Mesenchymal stem cell (in vitro differentiated cells and primary cell): ENCODE measurements at regions not wholly inside any gene's neighbourhood (a gene's known extent, or its start where the extent isn't known, plus 50 kb on each side); places are given as distances from the start of the nearest gene placed in this dataset.

ENCODE experiments used
- DNase-seq: peaks from one replicate; pipeline ENCODE4 v3.0.0-alpha.2; 2013
- H2AFZ ChIP-seq: one replicate; pipeline ENCODE4 v1.6.1; 2013; ENCODE audit warnings: low read depth, mild to moderate bottlenecking, control low read depth, inconsistent platforms, low read length, moderate library complexity
- H2AK5ac ChIP-seq: 2 replicates; pipeline ENCODE4 v1.6.1; 2013; ENCODE audit warnings: low read length, moderate library complexity, mild to moderate bottlenecking, inconsistent platforms; ENCODE audit not compliant: severe bottlenecking
- H2BK120ac ChIP-seq: one replicate; pipeline ENCODE4 v1.6.1; 2013; ENCODE audit warnings: low read depth, mild to moderate bottlenecking, inconsistent platforms, low read length, moderate library complexity
- H2BK12ac ChIP-seq, 2 experiments: one replicate each; pipeline ENCODE4 v1.6.1; 2013; ENCODE audit warnings: inconsistent platforms in 2 of 2, low read length in 2 of 2, mild to moderate bottlenecking in 2 of 2, moderate library complexity in 2 of 2, control low read depth in 1 of 2
- H2BK15ac ChIP-seq: one replicate; pipeline ENCODE4 v1.6.1; 2013; ENCODE audit warnings: mild to moderate bottlenecking, low read depth, inconsistent platforms; ENCODE audit not compliant: poor library complexity, severe bottlenecking
- H2BK5ac ChIP-seq: 2 replicates; pipeline ENCODE4 v1.6.1; 2013; ENCODE audit warnings: low read depth, mild to moderate bottlenecking, low read length, control low read depth, inconsistent platforms; ENCODE audit not compliant: poor library complexity, severe bottlenecking
- H3K14ac ChIP-seq, 2 experiments: one replicate each; pipeline ENCODE4 v1.6.1; 2013; ENCODE audit warnings: inconsistent platforms in 2 of 2, low read length in 2 of 2, control low read depth in 1 of 2, mild to moderate bottlenecking in 1 of 2, moderate library complexity in 1 of 2
- H3K18ac ChIP-seq, 2 experiments: one replicate each; pipeline ENCODE4 v1.6.1; 2013; ENCODE audit warnings: inconsistent platforms in 2 of 2, low read length in 2 of 2, control low read depth in 1 of 2, low read depth in 1 of 2, mild to moderate bottlenecking in 1 of 2
- H3K23ac ChIP-seq, 2 experiments: one replicate each; pipeline ENCODE4 v1.6.1; 2013; ENCODE audit warnings: inconsistent platforms in 2 of 2, low read length in 2 of 2, mild to moderate bottlenecking in 2 of 2, moderate library complexity in 2 of 2, control low read depth in 1 of 2
- H3K27ac ChIP-seq: 2 replicates; pipeline ENCODE4 v1.5.1; 2013; ENCODE audit warnings: mild to moderate bottlenecking, moderate library complexity, low read length, control low read depth, inconsistent platforms; ENCODE audit not compliant: poor library complexity, severe bottlenecking
- H3K27me3 ChIP-seq, 2 experiments: 2 replicates each; pipeline versions ENCODE4 v1.6.1 to v1.7.0; 2013; ENCODE audit warnings: low read length in 2 of 2, mild to moderate bottlenecking in 2 of 2, moderate library complexity in 2 of 2, control low read depth in 1 of 2, inconsistent platforms in 1 of 2; ENCODE audit not compliant: control insufficient read depth in 1 of 2, insufficient read depth in 1 of 2
- H3K36me3 ChIP-seq, 2 experiments: 2 replicates each; pipeline versions ENCODE4 v1.6.1 to v1.7.0; 2013; ENCODE audit warnings: low read length in 2 of 2, control low read depth in 1 of 2, inconsistent platforms in 1 of 2, low read depth in 1 of 2, mild to moderate bottlenecking in 1 of 2; ENCODE audit not compliant: insufficient read depth in 2 of 2, control insufficient read depth in 1 of 2
- H3K4ac ChIP-seq, 2 experiments: one replicate each; pipeline ENCODE4 v1.6.1; 2013; ENCODE audit warnings: inconsistent platforms in 2 of 2, low read length in 2 of 2, mild to moderate bottlenecking in 2 of 2, moderate library complexity in 2 of 2, control low read depth in 1 of 2, low read depth in 1 of 2
- H3K4me1 ChIP-seq: 2 replicates; pipeline ENCODE4 v1.6.1; 2013; ENCODE audit warnings: low read depth, low read length, control low read depth; ENCODE audit not compliant: control insufficient read depth, insufficient read depth
- H3K4me2 ChIP-seq: 2 replicates; pipeline ENCODE4 v1.6.1; 2013; ENCODE audit warnings: low read length, mild to moderate bottlenecking, inconsistent platforms; ENCODE audit not compliant: poor library complexity, severe bottlenecking
- H3K4me3 ChIP-seq, 2 experiments: 2 replicates each; pipeline versions ENCODE4 v1.5.1 to v1.7.0; 2013; ENCODE audit warnings: low read length in 2 of 2, mild to moderate bottlenecking in 2 of 2, control low read depth in 1 of 2, low read depth in 1 of 2; ENCODE audit not compliant: insufficient read depth in 1 of 2
- H3K79me1 ChIP-seq: replicated peaks from 2 replicates; pipeline ENCODE4 v1.6.1; 2013; ENCODE audit warnings: mild to moderate bottlenecking, control low read depth, low read length, inconsistent platforms; ENCODE audit not compliant: poor library complexity, severe bottlenecking
- H3K9ac ChIP-seq: 2 replicates; pipeline ENCODE4 v1.7.0; 2013; ENCODE audit warnings: mild to moderate bottlenecking, low read length, moderate library complexity
- H3K9me3 ChIP-seq: 2 replicates; pipeline ENCODE4 v1.7.0; 2013; ENCODE audit warnings: mild to moderate bottlenecking, low read length; ENCODE audit not compliant: control insufficient read depth
- H4K8ac ChIP-seq: one replicate; pipeline ENCODE4 v1.6.1; 2013; ENCODE audit warnings: inconsistent platforms, mild to moderate bottlenecking, low read length, moderate library complexity
- H4K91ac ChIP-seq: one replicate; pipeline ENCODE4 v1.6.1; 2013; ENCODE audit warnings: mild to moderate bottlenecking, low read length, inconsistent platforms
- WGBS: methylation state at CpG from one replicate; pipeline ENCODE4 v1.1.7; 2013; ENCODE audit warnings: mixed read lengths; 5-methylcytosine and 5-hydroxymethylcytosine counted together

DNA sequence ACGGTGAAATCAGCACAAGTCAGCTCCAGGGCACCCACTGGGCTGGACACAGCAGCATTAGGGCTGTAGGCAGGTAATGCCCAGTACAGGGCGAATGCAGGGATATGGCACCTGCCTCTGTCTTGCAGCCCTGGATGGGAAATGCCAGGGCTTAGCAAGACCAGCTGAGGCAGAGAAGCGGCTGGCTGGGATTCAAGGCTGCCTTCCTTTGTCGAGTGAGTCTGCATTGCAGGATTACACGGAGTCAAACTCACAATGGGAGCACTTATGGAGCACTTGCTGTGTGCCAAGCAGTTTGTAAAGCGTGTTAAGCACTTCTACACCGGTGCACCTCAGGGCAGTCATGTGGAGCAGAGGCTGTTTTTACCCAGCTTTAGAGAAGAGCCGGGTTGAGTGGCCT is 87.3 kb upstream of the HDAC4 start:
- Histone ChIP-seq H3K4me2 (no peak overlapping the region), H3K79me1 (no peaks in the 10 kb centered on the region), H3K4me3 (no peak overlapping the region), H2BK12ac (no peak overlapping the region), H4K91ac (no peak overlapping the region), H2AK5ac (no peak overlapping the region), H3K27me3 (peaks cover 0 to 75% of the 10 kb centered on the region in 2 experiments), H3K4ac (no peak overlapping the region), H3K4me1 (no peaks in the 10 kb centered on the region), H2BK120ac (no peak overlapping the region), H3K23ac (no peak overlapping the region), H3K9ac (no peak overlapping the region), H2BK5ac (no peak overlapping the region), H3K9me3 (no peaks in the 10 kb centered on the region), H2AFZ (no peak overlapping the region), H2BK15ac (no peak overlapping the region), H3K14ac (no peak overlapping the region), H4K8ac (no peak overlapping the region), H3K18ac (no peak overlapping the region), H3K27ac (no peak overlapping the region), H3K36me3 (no peaks in the 10 kb centered on the region)
- DNase-seq, result no peak
- 60% methylated on average over 8 of the region's 8 CpGs for WGBS

DNA sequence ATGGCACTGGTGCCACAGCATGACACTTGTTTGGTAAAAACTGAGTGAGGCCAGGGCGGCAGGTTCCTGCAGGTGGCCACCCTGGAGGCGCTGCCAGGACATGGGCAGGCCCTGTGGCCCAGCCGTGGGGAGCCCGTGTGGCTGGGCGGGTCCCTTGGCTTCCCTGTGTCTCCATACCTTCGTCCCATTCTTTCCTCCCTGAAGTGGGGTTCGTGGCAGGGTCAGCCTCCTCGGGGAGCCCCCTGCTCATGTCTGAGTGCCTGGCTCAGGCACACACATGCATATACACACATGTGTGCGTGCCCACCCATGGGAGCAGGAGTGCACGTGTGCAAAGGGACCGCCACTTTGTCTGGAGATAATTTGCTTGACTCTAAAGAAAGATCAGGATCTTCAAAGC is 86.5 kb upstream of the HDAC4 start:
- H3K9me3 ChIP-seq, result no peaks in the 10 kb centered on the region
- no peak overlapping the region for H2AK5ac ChIP-seq
- no peak overlapping the region for H3K4ac ChIP-seq
- DNase-seq, result no peak
- H4K91ac ChIP-seq, result peak overlapping the region; percentile 28
- WGBS, result 59% methylated on average over 11 of the region's 11 CpGs
- H4K8ac ChIP-seq, result no peak overlapping the region
- H3K4me1 ChIP-seq, result no peaks in the 10 kb centered on the region
- no peak overlapping the region for H3K27ac ChIP-seq
- no peaks in the 10 kb centered on the region for H3K36me3 ChIP-seq
- no peak overlapping the region for H3K14ac ChIP-seq
- no peak overlapping the region for H3K4me2 ChIP-seq
- peaks cover 0 to 78% of the 10 kb centered on the region in 2 experiments for H3K27me3 ChIP-seq
- H3K9ac ChIP-seq, result no peak overlapping the region
- no peak overlapping the region for H2BK12ac ChIP-seq
- H2AFZ ChIP-seq, result no peak overlapping the region
- H3K79me1 ChIP-seq, result no peaks in the 10 kb centered on the region
- H2BK120ac ChIP-seq, result no peak overlapping the region
- H2BK5ac ChIP-seq, result no peak overlapping the region
- no peak overlapping the region for H2BK15ac ChIP-seq
- H3K4me3 ChIP-seq, result no peak overlapping the region
- no peak overlapping the region for H3K18ac ChIP-seq
- no peak overlapping the region for H3K23ac ChIP-seq

DNA sequence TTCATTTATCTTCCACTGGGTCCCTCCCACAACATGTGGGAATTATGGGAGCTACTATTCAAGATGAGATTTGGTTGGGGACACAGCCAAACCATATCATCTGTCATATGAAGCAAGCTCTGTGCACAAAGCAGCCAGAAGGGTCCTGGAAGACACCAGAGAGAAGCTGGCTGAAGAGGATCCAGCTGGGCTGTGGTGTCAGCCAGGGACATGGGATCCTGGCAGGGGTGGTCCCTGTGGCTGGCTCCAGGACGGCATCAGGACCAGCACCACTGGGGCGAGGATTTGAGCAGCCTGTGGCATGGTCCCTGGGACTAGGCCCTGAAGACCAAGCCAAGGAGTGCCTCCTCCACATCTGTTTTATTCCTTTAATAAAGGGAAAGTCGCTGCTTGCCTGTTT is 84.8 kb upstream of the HDAC4 start:
- Histone ChIP-seq H3K9me3 (no peaks in the 10 kb centered on the region), H3K4ac (no peak overlapping the region), H3K4me2 (no peak overlapping the region), H2AK5ac (no peak overlapping the region), H3K79me1 (no peaks in the 10 kb centered on the region), H3K18ac (no peak overlapping the region), H3K27me3 (peaks cover 0 to 67% of the 10 kb centered on the region in 2 experiments), H4K8ac (no peak overlapping the region), H2BK5ac (no peak overlapping the region), H3K27ac (no peak overlapping the region), H3K23ac (no peak overlapping the region), H3K4me1 (no peaks in the 10 kb centered on the region), H2BK120ac (no peak overlapping the region), H4K91ac (no peak overlapping the region), H3K14ac (no peak overlapping the region), H3K9ac (no peak overlapping the region), H2BK15ac (no peak overlapping the region), H2BK12ac (no peak overlapping the region), H3K4me3 (no peak overlapping the region), H3K36me3 (no peaks in the 10 kb centered on the region), H2AFZ (no peak overlapping the region)
- WGBS, result 37% methylated on average over 3 of the region's 3 CpGs
- DNase-seq, result no peak

DNA sequence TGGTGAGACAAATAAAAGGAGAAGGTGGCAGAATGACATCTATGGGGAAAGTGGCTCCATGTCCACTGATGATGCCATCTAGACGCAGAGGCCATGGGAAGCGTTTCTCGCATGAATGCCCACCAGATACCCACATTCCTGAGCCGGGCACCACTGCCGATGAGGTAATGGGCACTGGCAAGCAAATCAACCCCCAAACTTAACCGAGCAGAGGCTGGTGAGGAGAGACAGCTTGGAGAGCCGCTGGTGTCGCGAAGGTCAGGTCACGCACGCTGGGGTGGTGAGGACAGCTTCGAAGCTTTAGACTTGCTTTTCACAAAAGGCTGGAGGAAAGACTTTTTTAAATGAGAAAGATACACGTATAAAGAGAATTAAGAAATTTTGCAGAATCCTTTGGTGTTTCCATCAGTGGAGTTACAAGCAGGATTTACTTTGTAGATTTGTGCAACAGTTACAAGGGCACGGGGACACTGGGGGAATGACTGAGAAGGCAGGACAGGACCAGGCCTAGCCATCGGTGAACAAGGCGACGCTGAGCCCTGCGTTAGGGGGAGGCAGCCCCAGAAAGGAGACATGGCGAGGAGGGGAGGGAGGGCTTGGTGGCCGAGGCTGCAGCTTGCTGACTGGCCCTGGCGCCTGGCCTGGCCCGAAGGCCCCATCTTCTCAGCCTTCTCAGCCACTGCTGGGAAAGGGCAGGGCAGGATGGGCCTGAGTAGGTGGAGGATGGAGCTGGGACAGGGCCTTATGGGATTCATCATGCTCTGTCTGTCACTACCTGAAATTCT is 83.9 kb upstream of the HDAC4 start:
- Histone ChIP-seq H3K9me3 (no peaks in the 10 kb centered on the region), H2BK12ac (no peak overlapping the region), H3K4me3 (no peak overlapping the region), H3K27me3 (peaks cover 0 to 59% of the 10 kb centered on the region in 2 experiments), H4K8ac (no peak overlapping the region), H2BK15ac (no peak overlapping the region), H3K27ac (no peak overlapping the region), H3K4me1 (no peaks in the 10 kb centered on the region), H3K79me1 (no peaks in the 10 kb centered on the region), H2BK5ac (no peak overlapping the region), H3K23ac (no peak overlapping the region), H2AK5ac (no peak overlapping the region), H3K4ac (no peak overlapping the region), H3K18ac (no peak overlapping the region), H3K14ac (no peak overlapping the region), H2AFZ (no peak overlapping the region), H2BK120ac (no peak overlapping the region), H3K36me3 (no peaks in the 10 kb centered on the region), H3K9ac (no peak overlapping the region), H4K91ac (no peak overlapping the region), H3K4me2 (no peak overlapping the region)
- 75% methylated on average over 22 of the region's 22 CpGs for WGBS
- no peak for DNase-seq
